ENCODE measurements at regions not wholly inside any gene's neighbourhood (a gene's known extent, or its start where the extent isn't known, plus 50 kb on each side); places are given as distances from the start of the nearest gene placed in this dataset.
"Not testable (repeated sequence)": the region's sequence is repeated elsewhere in the genome, so short reads cannot be mapped to it uniquely, and the experiment has no call there.

GRCh38 chr1:234840253-234840652, 230.3 kb upstream of the IRF2BP2 start:
- DNase-seq (ENCODE audit: low read depth), result no peak

- DNase-seq (ENCODE audit: low read depth), result no peak
Measured at GRCh38 chr1:234839663-234840062, 229.7 kb upstream of the IRF2BP2 start.

DNA sequence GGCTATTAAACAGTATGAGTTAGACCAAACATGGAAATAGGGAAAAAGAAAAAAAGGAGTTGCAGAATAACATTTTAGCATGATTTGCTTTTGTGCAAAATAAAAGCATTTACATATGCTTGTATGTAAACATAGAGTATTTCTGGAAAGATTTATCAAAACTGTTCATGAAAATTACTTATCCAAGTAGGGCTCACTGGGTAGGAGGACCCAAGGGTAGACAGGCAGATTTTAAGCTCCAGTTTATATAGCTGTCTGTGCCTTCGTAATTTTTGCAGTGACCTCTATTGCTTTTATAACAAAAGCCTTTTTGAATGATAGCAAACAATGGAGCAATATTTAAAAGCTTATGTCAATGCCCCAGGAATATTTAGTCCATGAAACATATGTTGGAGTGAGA, 228.8 kb upstream of the IRF2BP2 start:
- DNase-seq (ENCODE audit: low read depth), result no peak

DNA sequence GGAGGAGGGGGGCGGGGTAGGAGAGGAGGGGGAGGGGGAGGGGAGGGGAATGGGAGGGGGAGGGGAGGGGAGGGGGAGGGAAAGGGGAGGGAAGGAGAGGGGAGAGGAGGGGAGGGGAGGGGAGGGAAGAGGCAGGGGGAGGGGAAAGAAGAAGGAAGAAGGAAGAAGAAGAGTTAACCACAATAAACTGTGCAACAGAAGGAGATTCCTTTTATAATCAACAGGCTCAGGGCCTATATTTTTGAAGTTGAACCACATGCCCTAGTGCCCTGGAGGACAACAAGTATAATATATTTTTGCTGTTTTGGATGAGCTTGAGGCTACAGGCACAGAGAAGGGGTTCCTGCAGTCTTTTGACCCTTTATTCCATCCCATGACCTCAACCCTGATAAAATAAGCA, 228.2 kb upstream of the IRF2BP2 start:
- no peak for DNase-seq (ENCODE audit: low read depth)

GRCh38 chr1:234837713-234838112, 227.7 kb upstream of the IRF2BP2 start:
- DNase-seq (ENCODE audit: low read depth), result no peak

- no peak for DNase-seq (ENCODE audit: low read depth)
Measured at GRCh38 chr1:234836776-234837357, 226.9 kb upstream of the IRF2BP2 start.

DNA sequence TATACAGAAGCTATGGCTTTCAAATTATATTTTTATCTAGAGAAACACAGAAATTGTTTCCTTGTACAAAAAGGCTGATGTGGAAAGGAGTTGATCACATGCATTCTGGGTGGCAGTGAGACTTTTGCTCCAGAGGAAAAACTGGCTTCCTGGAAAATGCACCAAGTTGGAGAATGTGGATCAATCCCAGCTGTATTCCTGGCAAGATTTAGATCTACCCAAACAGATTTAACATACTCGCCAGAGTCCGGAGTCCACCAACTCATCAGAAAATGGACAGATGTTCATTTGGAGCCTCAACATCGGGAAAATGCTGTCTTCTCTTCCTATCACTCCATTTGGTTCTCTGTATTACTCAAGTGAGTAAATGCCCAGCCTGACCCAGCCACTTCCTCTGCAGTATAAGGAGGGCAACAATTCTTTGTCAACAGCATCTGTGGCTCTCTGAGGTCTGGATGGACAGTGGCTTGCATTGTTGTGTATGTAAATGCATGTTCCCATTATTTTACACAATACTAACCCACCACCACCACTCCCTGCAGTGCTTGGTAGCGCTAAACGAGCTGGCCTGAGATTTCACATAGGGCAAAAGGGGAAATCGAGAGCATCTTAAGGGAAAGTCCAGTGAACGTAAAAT, 226.2 kb upstream of the IRF2BP2 start:
- DNase-seq (ENCODE audit: low read depth), result no peak

DNA sequence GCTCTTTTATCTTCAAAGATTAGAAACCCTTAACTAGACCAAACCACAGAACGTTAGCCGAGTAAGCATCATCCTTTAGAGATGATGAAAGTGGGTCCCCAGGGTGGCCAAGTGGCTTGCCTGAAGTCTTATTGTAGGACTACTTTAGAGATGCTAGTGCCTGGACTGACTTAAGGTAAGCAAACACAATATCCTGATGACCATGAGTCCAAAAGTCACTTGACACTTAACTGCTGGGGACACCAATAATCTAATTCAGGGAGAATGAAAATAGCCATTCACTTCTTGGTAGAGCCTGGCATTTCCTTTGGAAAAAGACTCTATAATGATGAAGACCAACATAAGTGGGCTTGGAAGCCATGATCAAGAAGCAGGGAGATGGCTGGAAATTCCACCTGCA, 225.3 kb upstream of the IRF2BP2 start:
- no peak for DNase-seq (ENCODE audit: low read depth)

DNA sequence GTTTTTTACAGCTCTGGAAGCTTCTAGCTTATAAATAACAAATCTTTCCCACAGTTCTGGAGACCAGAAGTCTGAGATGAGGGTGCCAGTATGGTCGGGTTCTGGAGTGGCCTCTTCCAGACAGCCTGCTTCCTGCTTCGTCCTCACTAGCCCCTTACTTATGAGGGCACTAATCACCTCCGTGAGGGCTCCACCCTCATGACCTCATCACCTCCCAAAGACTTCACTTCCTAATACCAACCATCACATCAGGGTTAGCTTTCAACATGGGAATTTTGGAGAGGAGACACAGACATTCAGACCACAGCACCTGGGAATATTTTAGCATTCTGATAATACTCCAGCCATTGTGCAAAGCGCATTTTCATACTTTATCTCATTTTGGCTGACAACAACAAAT, 223.7 kb upstream of the IRF2BP2 start:
- no peak for DNase-seq (ENCODE audit: low read depth)

GRCh38 chr1:234833118-234833517, 223.1 kb upstream of the IRF2BP2 start:
- DNase-seq (ENCODE audit: low read depth), result no peak

DNA sequence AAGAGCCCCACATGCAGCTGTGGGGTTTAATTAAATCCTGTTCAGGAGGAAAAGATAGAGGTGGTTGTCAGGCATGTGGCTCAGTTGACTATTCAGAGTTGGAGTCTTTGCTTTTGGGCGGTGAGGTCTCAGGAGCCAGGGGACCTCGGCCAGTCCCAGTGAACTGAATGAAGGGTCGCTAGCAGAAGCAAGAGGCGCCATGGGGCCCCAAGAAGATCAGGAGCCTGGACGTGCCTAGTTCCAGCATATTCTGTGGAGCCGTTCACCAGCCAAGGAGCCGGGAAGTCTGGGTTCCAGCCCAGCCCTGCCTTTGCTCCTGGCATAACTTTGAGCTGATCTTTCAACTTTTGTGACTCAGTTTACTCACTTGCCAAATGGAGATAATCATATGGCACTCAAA, 217.7 kb upstream of the IRF2BP2 start:
- no peak for DNase-seq (ENCODE audit: low read depth)

DNA sequence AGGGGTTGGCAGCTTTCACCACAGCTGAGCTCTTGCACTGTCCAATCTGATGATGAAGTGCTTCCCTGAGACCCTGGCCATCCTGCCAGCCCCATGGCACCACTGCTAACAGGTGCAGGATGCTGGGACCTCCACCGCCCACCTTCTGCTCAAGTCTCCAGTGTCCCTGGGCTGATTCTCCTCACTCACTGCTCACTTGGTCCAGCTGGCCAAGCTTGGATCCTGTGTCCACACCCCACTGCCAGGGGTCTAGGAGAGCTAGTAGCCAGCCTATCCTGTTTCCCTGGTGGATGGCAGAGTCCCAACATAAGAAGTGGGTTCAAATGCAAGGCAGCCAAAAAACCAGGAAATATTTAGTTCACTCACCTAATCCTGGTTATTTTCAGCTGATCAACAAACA, 217.2 kb upstream of the IRF2BP2 start:
- no peak for DNase-seq (ENCODE audit: low read depth)

DNA sequence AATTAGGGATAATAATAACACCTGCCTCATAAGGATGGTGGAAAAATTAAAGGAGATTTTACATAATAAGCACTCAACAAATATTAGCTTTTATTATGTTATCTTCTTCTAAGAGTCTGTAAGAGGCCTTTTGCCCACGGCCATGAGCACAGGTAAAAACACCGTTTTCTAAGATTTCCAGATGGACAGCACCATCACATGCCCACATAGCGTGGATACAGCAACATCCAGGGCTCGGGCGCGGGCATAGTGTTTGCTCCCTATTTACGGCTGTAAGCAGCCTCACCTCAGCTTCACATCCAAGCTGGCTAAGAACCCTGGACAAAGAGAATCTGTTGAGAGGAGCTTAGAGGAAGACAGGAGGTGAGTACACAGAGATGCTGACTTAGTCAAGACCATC, 216.4 kb upstream of the IRF2BP2 start:
- DNase-seq (ENCODE audit: low read depth), result no peak

DNA sequence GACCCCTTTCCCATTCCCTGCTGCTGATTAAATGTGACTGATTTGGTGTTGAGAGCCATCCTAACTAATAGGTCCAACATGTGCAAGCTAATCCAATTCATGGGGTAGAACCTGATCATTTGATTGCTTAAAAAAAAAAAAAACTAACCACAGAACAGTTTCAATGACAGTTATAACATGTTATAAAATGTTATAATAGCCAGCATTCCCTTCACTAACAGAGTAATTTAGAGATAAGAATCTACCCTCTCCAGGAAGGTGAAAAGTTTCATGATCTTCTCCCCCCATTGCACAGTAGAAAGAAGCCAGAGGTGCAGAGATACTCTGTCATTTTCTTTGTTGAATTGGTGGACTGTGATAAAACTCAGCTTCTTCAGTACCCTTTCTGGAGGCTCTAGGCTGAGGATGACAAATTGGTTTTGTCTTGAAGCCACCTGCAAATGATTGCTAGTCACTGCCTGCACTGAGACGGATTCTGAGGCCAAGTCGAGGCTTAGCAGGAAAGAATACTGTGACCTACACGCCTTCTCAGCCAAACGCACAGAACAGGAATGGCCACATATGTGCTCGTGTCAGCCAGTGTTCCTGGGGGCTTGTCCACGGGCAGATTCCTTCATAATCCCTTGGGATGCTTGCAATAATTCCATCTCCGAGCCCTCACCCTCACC, 215.7 kb upstream of the IRF2BP2 start:
- no peak for DNase-seq (ENCODE audit: low read depth)

- DNase-seq (ENCODE audit: low read depth), result not testable (repeated sequence)
Measured at GRCh38 chr1:234824836-234825235, 214.9 kb upstream of the IRF2BP2 start.

- DNase-seq (ENCODE audit: low read depth), result no peak
Measured at GRCh38 chr1:234823191-234824176, 213.5 kb upstream of the IRF2BP2 start.

- no peak for DNase-seq (ENCODE audit: low read depth)
Measured at GRCh38 chr1:234821840-234822239, 211.9 kb upstream of the IRF2BP2 start.

DNA sequence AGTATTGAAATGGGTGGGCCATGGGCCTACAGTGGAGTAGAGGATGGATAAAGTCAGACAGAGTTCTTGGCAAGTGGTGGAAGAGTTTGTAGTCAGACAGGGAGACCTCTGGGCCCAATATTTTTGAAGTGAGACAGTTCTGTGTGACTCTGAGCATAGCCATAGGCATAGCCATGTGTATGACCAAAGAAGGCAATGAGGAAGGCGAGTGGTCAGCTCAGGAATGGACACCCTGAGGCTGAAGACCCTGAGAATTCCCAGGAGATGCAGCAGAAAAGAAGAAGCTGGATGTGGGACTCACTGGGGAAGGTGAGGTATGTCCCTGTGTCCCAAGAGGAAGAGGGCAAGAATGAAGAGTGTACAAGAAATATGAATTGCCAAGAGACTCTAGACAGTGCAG, 210.6 kb upstream of the IRF2BP2 start:
- no peak for DNase-seq (ENCODE audit: low read depth)

DNA sequence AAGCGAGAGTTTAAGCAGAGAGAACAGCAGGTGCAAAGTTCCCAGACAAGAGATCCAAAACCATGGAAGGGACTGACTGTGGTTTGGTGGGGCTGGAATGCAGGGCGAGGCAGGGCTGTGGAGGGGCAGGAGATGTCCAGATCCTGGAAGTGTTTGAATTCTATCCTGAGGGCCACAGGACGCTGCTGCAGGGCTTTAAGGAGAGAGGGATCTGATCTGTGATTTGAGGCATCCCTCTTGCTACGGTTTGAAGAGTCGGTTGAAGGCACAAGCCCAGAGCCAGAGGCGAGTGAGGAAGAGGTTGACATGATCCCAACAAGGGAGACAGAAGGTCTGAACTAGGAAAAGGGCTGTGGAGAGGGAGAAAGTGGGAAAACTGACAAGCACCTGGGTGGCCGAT, 209.9 kb upstream of the IRF2BP2 start:
- DNase-seq (ENCODE audit: low read depth), result not testable (repeated sequence)

- DNase-seq (ENCODE audit: low read depth), result not testable (repeated sequence)
Measured at GRCh38 chr1:234818040-234818387, 208.0 kb upstream of the IRF2BP2 start.

- DNase-seq (ENCODE audit: low read depth), result not testable (repeated sequence)
Measured at GRCh38 chr1:234817313-234818039, 207.5 kb upstream of the IRF2BP2 start.

GRCh38 chr1:234816864-234817263, 206.9 kb upstream of the IRF2BP2 start:
- not testable (repeated sequence) for DNase-seq (ENCODE audit: low read depth)

All from fibroblast of the conjunctiva (primary cell).